HG03460 (cell line): ENCODE measurements at regions not wholly inside any gene's neighbourhood (a gene's known extent, or its start where the extent isn't known, plus 50 kb on each side); places are given as distances from the start of the nearest gene placed in this dataset.

Source experiments
- ATAC-seq: cut with Tn5 transposase; IDR thresholded peaks from one replicate; pipeline ENCODE4 v1.9.1; 2021; ENCODE audit not compliant: unreplicated experiment

GRCh38 chr1:30258876-30259275 lies 464.5 kb downstream of the MATN1 start:
- ATAC-seq = no peak

GRCh38 chr1:30258471-30258870 lies 464.9 kb downstream of the MATN1 start:
- no peak for ATAC-seq

- ATAC-seq = no peak
These were observed 465.5 kb downstream of the MATN1 start for GRCh38 chr1:30257742-30258380.

GRCh38 chr1:30257322-30257721 lies 466.1 kb downstream of the MATN1 start:
- no peak for ATAC-seq

GRCh38 chr1:30256911-30257310 lies 466.5 kb downstream of the MATN1 start:
- no peak for ATAC-seq

- ATAC-seq = no peak
These were observed 468.2 kb downstream of the MATN1 start for GRCh38 chr1:30255111-30255724.

GRCh38 chr1:30253807-30254440 lies 469.5 kb downstream of the MATN1 start:
- ATAC-seq = no peak

GRCh38 chr1:30253361-30253760 lies 470.0 kb downstream of the MATN1 start:
- ATAC-seq = no peak

- no peak for ATAC-seq
These were observed 472.2 kb downstream of the MATN1 start for GRCh38 chr1:30250984-30251850.

- no peak for ATAC-seq
These were observed 472.9 kb downstream of the MATN1 start for GRCh38 chr1:30250338-30250983.

- no peak for ATAC-seq
These were observed 473.7 kb downstream of the MATN1 start for GRCh38 chr1:30249446-30250337.

GRCh38 chr1:30248774-30249173 lies 474.6 kb downstream of the MATN1 start:
- no peak for ATAC-seq

- ATAC-seq = no peak
These were observed 475.0 kb downstream of the MATN1 start for GRCh38 chr1:30248373-30248772.

GRCh38 chr1:30244801-30245200 lies 478.6 kb downstream of the MATN1 start:
- no peak for ATAC-seq

GRCh38 chr1:30242722-30243457 lies 480.5 kb downstream of the MATN1 start:
- no peak for ATAC-seq

- ATAC-seq = no peak
These were observed 481.2 kb downstream of the MATN1 start for GRCh38 chr1:30242168-30242567.

GRCh38 chr1:30241681-30242080 lies 481.7 kb downstream of the MATN1 start:
- ATAC-seq = no peak

GRCh38 chr1:30234091-30234490 lies 489.3 kb downstream of the MATN1 start:
- no peak for ATAC-seq

GRCh38 chr1:30232288-30232899 lies 491.0 kb downstream of the MATN1 start:
- no peak for ATAC-seq
